ENCODE measurements at regions not wholly inside any gene's neighbourhood (a gene's known extent, or its start where the extent isn't known, plus 50 kb on each side); places are given as distances from the start of the nearest gene placed in this dataset.

GRCh38 chr5:52378237-52378636 is 409.5 kb upstream of the ITGA1 start:
- TF ChIP-seq CTCF (IDR thresholded peaks at IDR 0.05; ENCODE audit: low read length, missing control alignments) = no peak
- DNase-seq (ENCODE audit: low read depth) = no peak
- H3K4me3 ChIP-seq (replicated peaks; ENCODE audit: low read depth, low read length) = no peak overlapping the region

GRCh38 chr5:52388349-52388748 is 399.4 kb upstream of the ITGA1 start:
- no peak for DNase-seq (ENCODE audit: low read depth)
- no peak for TF ChIP-seq CTCF (IDR thresholded peaks at IDR 0.05; ENCODE audit: low read length, missing control alignments)

GRCh38 chr5:52392321-52392720 is 395.4 kb upstream of the ITGA1 start:
- TF ChIP-seq CTCF (IDR thresholded peaks at IDR 0.05; ENCODE audit: low read length, missing control alignments) = no peak
- no peak overlapping the region for H3K4me3 ChIP-seq (replicated peaks; ENCODE audit: low read depth, low read length)
- no peak for DNase-seq (ENCODE audit: low read depth)

More at GRCh38 chr5:52388349-52388748, 399.4 kb upstream of the ITGA1 start:
- H3K4me3 ChIP-seq (replicated peaks; ENCODE audit: low read depth, low read length) = no peak overlapping the region

- no peak overlapping the region for H3K4me3 ChIP-seq (replicated peaks; ENCODE audit: low read depth, low read length)
- DNase-seq (ENCODE audit: low read depth) = no peak
- TF ChIP-seq CTCF (IDR thresholded peaks at IDR 0.05; ENCODE audit: low read length, missing control alignments) = no peak
Observed at GRCh38 chr5:52409835-52410234, 377.9 kb upstream of the ITGA1 start.

GRCh38 chr5:52419357-52419756 is 368.4 kb upstream of the ITGA1 start:
- DNase-seq (ENCODE audit: low read depth) = no peak
- no peak for TF ChIP-seq CTCF (IDR thresholded peaks at IDR 0.05; ENCODE audit: low read length, missing control alignments)
- no peak overlapping the region for H3K4me3 ChIP-seq (replicated peaks; ENCODE audit: low read depth, low read length)

- DNase-seq (ENCODE audit: low read depth) = no peak
- H3K4me3 ChIP-seq (replicated peaks; ENCODE audit: low read depth, low read length) = no peak overlapping the region
- TF ChIP-seq CTCF (IDR thresholded peaks at IDR 0.05; ENCODE audit: low read length, missing control alignments) = no peak
Observed at GRCh38 chr5:52427615-52428014, 360.1 kb upstream of the ITGA1 start.

- no peak for TF ChIP-seq CTCF (IDR thresholded peaks at IDR 0.05; ENCODE audit: low read length, missing control alignments)
- DNase-seq (ENCODE audit: low read depth) = no peak
- H3K4me3 ChIP-seq (replicated peaks; ENCODE audit: low read depth, low read length) = no peak overlapping the region
Observed at GRCh38 chr5:52428977-52429489, 358.7 kb upstream of the ITGA1 start.
